T-cell (primary cell): ENCODE measurements at regions not wholly inside any gene's neighbourhood (a gene's known extent, or its start where the extent isn't known, plus 50 kb on each side); places are given as distances from the start of the nearest gene placed in this dataset.

Experiments used
- ATAC-seq, 4 experiments: fragments of 200-7000 bp in 3 of 4; fragments of 150-1000 bp in 1 of 4; cut with Tn5 transposase; replicated peaks in 1 of 4; 1 replicate in 3 of 4; 2 replicates in 1 of 4; pipeline ENCODE4 v1.10.0; 2021; ENCODE audit warnings: moderate library complexity in 3 of 4, mild to moderate bottlenecking in 2 of 4, moderate number of reproducible peaks in 1 of 4
- CTCF ChIA-PET, 2 donors: fragments of 300-600 bp; sonication (Branson Sonifier 250); formaldehyde crosslinking; loops; one replicate each; lab custom pipeline; 2022; ENCODE audit warnings: antibody characterized with exemption in 2 of 2; lab: Charles Lee
- POLR2A ChIA-PET, 2 donors: fragments of 300-600 bp; sonication (Branson Sonifier 250); formaldehyde crosslinking; loops; one replicate each; lab custom pipeline; 2022; ENCODE audit warnings: antibody characterized with exemption in 2 of 2; lab: Charles Lee
- DNase-seq, 35 experiments: peaks; one replicate each; pipeline versions ENCODE4 v3.0.0 to v3.0.0-alpha.2; 2013 to 2023
- H3K27ac ChIP-seq: one replicate; pipeline ENCODE4 v1.5.1; 2013; ENCODE audit warnings: low read length
- H3K27me3 ChIP-seq, 2 experiments: replicated peaks in 1 of 2; 1 replicate in 1 of 2; 2 replicates in 1 of 2; pipeline versions ENCODE4 v1.6.1 to v1.7.0; 2013; ENCODE audit warnings: low read length in 1 of 2, mixed read lengths in 1 of 2; ENCODE audit not compliant: control insufficient read depth in 2 of 2, insufficient read depth in 2 of 2; ENCODE audit errors: extremely low read depth in 1 of 2
- H3K36me3 ChIP-seq, 2 donors: 1 replicate in 1 of 2; 2 replicates in 1 of 2; pipeline versions ENCODE4 v1.6.1 to v1.7.0; 2013; ENCODE audit warnings: low read length in 1 of 2; ENCODE audit not compliant: control insufficient read depth in 2 of 2, insufficient read depth in 1 of 2; ENCODE audit errors: extremely low read depth in 1 of 2
- H3K4me1 ChIP-seq, 2 experiments: 1 replicate in 1 of 2; 2 replicates in 1 of 2; pipeline versions ENCODE4 v1.6.1 to v1.7.0; 2013; ENCODE audit warnings: low read length in 2 of 2, mixed read lengths in 1 of 2; ENCODE audit not compliant: insufficient read depth in 2 of 2, control insufficient read depth in 1 of 2; ENCODE audit errors: extremely low read depth in 1 of 2
- H3K4me3 ChIP-seq, 2 donors: 1 replicate in 1 of 2; 2 replicates in 1 of 2; pipeline versions ENCODE4 v1.5.1 to v1.7.0; 2013; ENCODE audit warnings: mild to moderate bottlenecking in 2 of 2, low read length in 1 of 2, moderate library complexity in 1 of 2; ENCODE audit not compliant: control insufficient read depth in 1 of 2; ENCODE audit errors: extremely low read depth in 1 of 2
- H3K9me3 ChIP-seq: 2 replicates; pipeline ENCODE4 v1.7.0; 2013
- H3K27ac Mint-ChIP-seq, 2 donors: one replicate each; pipeline ENCODE4 v1.8.0; 2020 to 2021; ENCODE audit warnings: mild to moderate bottlenecking in 2 of 2, mixed read lengths in 2 of 2
- H3K27me3 Mint-ChIP-seq, 2 donors: one replicate each; pipeline ENCODE4 v1.8.0; 2021 to 2022; ENCODE audit warnings: mixed read lengths in 2 of 2
- H3K36me3 Mint-ChIP-seq: one replicate; pipeline ENCODE4 v1.8.0; 2021; ENCODE audit warnings: mixed read lengths
- H3K4me1 Mint-ChIP-seq, 3 donors: one replicate each; pipeline ENCODE4 v1.8.0; 2020 to 2022; ENCODE audit warnings: mixed read lengths in 3 of 3, mild to moderate bottlenecking in 1 of 3
- H3K4me3 Mint-ChIP-seq, 3 donors: one replicate each; pipeline ENCODE4 v1.8.0; 2020 to 2022; ENCODE audit warnings: mild to moderate bottlenecking in 3 of 3, mixed read lengths in 3 of 3, moderate library complexity in 3 of 3
- H3K9me3 Mint-ChIP-seq, 3 donors: one replicate each; pipeline ENCODE4 v1.8.0; 2020 to 2022; ENCODE audit warnings: mixed read lengths in 3 of 3
- WGBS: methylation state at CpG from one replicate; pipeline ENCODE4 v1.1.5; 2013; ENCODE audit warnings: missing lambda C conversion rate; ENCODE audit not compliant: insufficient coverage; 5-methylcytosine and 5-hydroxymethylcytosine counted together

GRCh38 chr3:104291878-104292277 lies 1074.8 kb upstream of the ALCAM start:
- H3K4me1 Mint-ChIP-seq: peaks cover 13 to 17% (median 15%) of the 10 kb centered on the region in 3 donors
- Histone ChIP-seq H3K27me3 (no peaks in the 10 kb centered on the region), H3K36me3 (no peaks in the 10 kb centered on the region), H3K27ac (peak overlapping the region; percentile 44), H3K4me1 (no peaks in the 10 kb centered on the region), H3K4me3 (peak overlapping the region in 1 of 2 donors; percentile 15), H3K9me3 (no peaks in the 10 kb centered on the region)
- POLR2A ChIA-PET: no interaction called here
- H3K27ac Mint-ChIP-seq: peak overlapping the region; percentile 17 to 71
- H3K27me3 Mint-ChIP-seq: no peaks in the 10 kb centered on the region
- CTCF ChIA-PET: no interaction called here
- peaks cover 0 to 2% (median 0%) of the 10 kb centered on the region in 3 donors for H3K9me3 Mint-ChIP-seq
- DNase-seq: no peak
- H3K36me3 Mint-ChIP-seq: no peaks in the 10 kb centered on the region
- H3K4me3 Mint-ChIP-seq: peak overlapping the region; percentile 18 to 55 (median 49)
- ATAC-seq: no peak
- no CpG with 5 or more reads among the region's 2 CpGs for WGBS

- Mint-ChIP-seq H3K4me1 (peaks cover under 1 to 2% (median 1%) of the 10 kb centered on the region in 3 donors), H3K36me3 (no peaks in the 10 kb centered on the region), H3K27me3 (no peaks in the 10 kb centered on the region), H3K9me3 (no peaks in the 10 kb centered on the region), H3K4me3 (no peak overlapping the region), H3K27ac (no peak overlapping the region)
- H3K36me3 ChIP-seq: no peaks in the 10 kb centered on the region
- H3K4me1 ChIP-seq: no peaks in the 10 kb centered on the region
- no peak for DNase-seq
- ATAC-seq: no peak
- H3K4me3 ChIP-seq: no peak overlapping the region
- H3K9me3 ChIP-seq: no peaks in the 10 kb centered on the region
- H3K27ac ChIP-seq: no peak overlapping the region
- no peaks in the 10 kb centered on the region for H3K27me3 ChIP-seq
- POLR2A ChIA-PET: no interaction called here
- CTCF ChIA-PET: interaction anchor here in 1 of 2 donors (0.6 kb wide), 1 partner anchor 534 kb away, joined by 3 read pairs; no protein-coding TSS in a partner anchor
- WGBS: no CpG with 5 or more reads among the region's 1 CpG
Measured at GRCh38 chr3:104297617-104298016, 1069.1 kb upstream of the ALCAM start.

GRCh38 chr3:104298662-104299061 lies 1068.0 kb upstream of the ALCAM start:
- H3K27ac Mint-ChIP-seq: no peak overlapping the region
- Histone ChIP-seq H3K27me3 (no peaks in the 10 kb centered on the region), H3K27ac (no peak overlapping the region), H3K4me3 (no peak overlapping the region), H3K9me3 (no peaks in the 10 kb centered on the region), H3K36me3 (no peaks in the 10 kb centered on the region), H3K4me1 (no peaks in the 10 kb centered on the region)
- no peaks in the 10 kb centered on the region for H3K4me1 Mint-ChIP-seq
- H3K4me3 Mint-ChIP-seq: no peak overlapping the region
- POLR2A ChIA-PET: no interaction called here
- no CpG with 5 or more reads among the region's 2 CpGs for WGBS
- ATAC-seq (no peak), DNase-seq (no peak)
- no peaks in the 10 kb centered on the region for H3K36me3 Mint-ChIP-seq
- H3K9me3 Mint-ChIP-seq: no peaks in the 10 kb centered on the region
- CTCF ChIA-PET: no interaction called here
- no peaks in the 10 kb centered on the region for H3K27me3 Mint-ChIP-seq

GRCh38 chr3:104316118-104316517 lies 1050.6 kb upstream of the ALCAM start:
- Histone ChIP-seq H3K4me1 (no peaks in the 10 kb centered on the region), H3K9me3 (no peaks in the 10 kb centered on the region), H3K36me3 (no peaks in the 10 kb centered on the region), H3K4me3 (no peak overlapping the region), H3K27ac (no peak overlapping the region), H3K27me3 (no peaks in the 10 kb centered on the region)
- Mint-ChIP-seq H3K27me3 (no peaks in the 10 kb centered on the region), H3K4me1 (no peaks in the 10 kb centered on the region), H3K4me3 (no peak overlapping the region), H3K36me3 (no peaks in the 10 kb centered on the region), H3K27ac (no peak overlapping the region), H3K9me3 (peaks cover 13 to 16% (median 13%) of the 10 kb centered on the region in 3 donors)
- WGBS: no CpG with 5 or more reads among the region's 1 CpG
- ATAC-seq: no peak
- CTCF ChIA-PET: interaction anchor here in 1 of 2 donors (0.5 kb wide), 1 partner anchor 1004 kb away, joined by 3 read pairs; no protein-coding TSS in a partner anchor
- no peak for DNase-seq
- POLR2A ChIA-PET: no interaction called here

- no peaks in the 10 kb centered on the region for H3K4me1 Mint-ChIP-seq
- H3K4me1 ChIP-seq: no peaks in the 10 kb centered on the region
- H3K27ac ChIP-seq: no peak overlapping the region
- peaks cover 22 to 33% (median 33%) of the 10 kb centered on the region in 3 donors for H3K9me3 Mint-ChIP-seq
- no peak overlapping the region for H3K4me3 Mint-ChIP-seq
- DNase-seq (no peak), ATAC-seq (no peak)
- H3K9me3 ChIP-seq: no peaks in the 10 kb centered on the region
- H3K36me3 Mint-ChIP-seq: no peaks in the 10 kb centered on the region
- H3K36me3 ChIP-seq: no peaks in the 10 kb centered on the region
- POLR2A ChIA-PET: no interaction called here
- no CpG with 5 or more reads among the region's 2 CpGs for WGBS
- CTCF ChIA-PET: no interaction called here
- H3K4me3 ChIP-seq: no peak overlapping the region
- H3K27ac Mint-ChIP-seq: no peak overlapping the region
- no peaks in the 10 kb centered on the region for H3K27me3 ChIP-seq
- H3K27me3 Mint-ChIP-seq: no peaks in the 10 kb centered on the region
Measured at GRCh38 chr3:104323226-104323625, 1043.5 kb upstream of the ALCAM start.

- peaks cover 0 to 4% (median 0%) of the 10 kb centered on the region in 3 donors for H3K9me3 Mint-ChIP-seq
- peaks cover 0 to 3% of the 10 kb centered on the region in 2 donors for H3K27me3 Mint-ChIP-seq
- ChIA-PET POLR2A (no interaction called here), CTCF (no interaction called here)
- no peaks in the 10 kb centered on the region for H3K4me1 ChIP-seq
- no peak overlapping the region for H3K4me3 ChIP-seq
- no peaks in the 10 kb centered on the region for H3K36me3 ChIP-seq
- no peaks in the 10 kb centered on the region for H3K27me3 ChIP-seq
- H3K9me3 ChIP-seq: no peaks in the 10 kb centered on the region
- WGBS: no CpG with 5 or more reads among the region's 1 CpG
- H3K27ac ChIP-seq: no peak overlapping the region
- H3K4me1 Mint-ChIP-seq: no peaks in the 10 kb centered on the region
- H3K27ac Mint-ChIP-seq: no peak overlapping the region
- H3K4me3 Mint-ChIP-seq: no peak overlapping the region
- ATAC-seq (no peak), DNase-seq (no peak)
- H3K36me3 Mint-ChIP-seq: no peaks in the 10 kb centered on the region
Measured at GRCh38 chr3:104347291-104347690, 1019.4 kb upstream of the ALCAM start.

- Histone ChIP-seq H3K36me3 (no peaks in the 10 kb centered on the region), H3K4me1 (no peaks in the 10 kb centered on the region), H3K4me3 (no peak overlapping the region), H3K9me3 (peaks cover 3% of the 10 kb centered on the region), H3K27me3 (no peaks in the 10 kb centered on the region), H3K27ac (no peak overlapping the region)
- no peaks in the 10 kb centered on the region for H3K36me3 Mint-ChIP-seq
- no peak for DNase-seq
- H3K9me3 Mint-ChIP-seq: peaks cover 0 to 4% (median 2%) of the 10 kb centered on the region in 3 donors
- no peak overlapping the region for H3K27ac Mint-ChIP-seq
- H3K4me1 Mint-ChIP-seq: no peaks in the 10 kb centered on the region
- H3K27me3 Mint-ChIP-seq: peaks cover 0 to 3% of the 10 kb centered on the region in 2 donors
- H3K4me3 Mint-ChIP-seq: no peak overlapping the region
- ChIA-PET POLR2A (no interaction called here), CTCF (no interaction called here)
- no peak for ATAC-seq
- WGBS: no CpG with 5 or more reads among the region's 1 CpG
Measured at GRCh38 chr3:104349836-104350235, 1016.9 kb upstream of the ALCAM start.
